ENCODE measurements at regions not wholly inside any gene's neighbourhood (a gene's known extent, or its start where the extent isn't known, plus 50 kb on each side); places are given as distances from the start of the nearest gene placed in this dataset.

GRCh38 chr1:234969011-234969441 is 159.6 kb downstream of the TOMM20 start (continued):
- TF ChIP-seq ZNF280B (CRISPR knock-in tag; IDR thresholded peaks at IDR 0.05) (no peak), ZNF263 (CRISPR knock-in tag; IDR thresholded peaks at IDR 0.05; ENCODE audit: borderline replicate concordance) (no peak), TFE3 (CRISPR knock-in tag; IDR thresholded peaks at IDR 0.05) (no peak), BCOR (IDR thresholded peaks at IDR 0.05) (no peak), ZNF586 (CRISPR knock-in tag; conservative IDR thresholded peaks at IDR 0.05) (no peak), HDAC6 (IDR thresholded peaks at IDR 0.05; ENCODE audit: low read depth, low read length) (no peak), HNRNPLL (IDR thresholded peaks at IDR 0.05; ENCODE audit: low read depth, low read length, poor library complexity, severe bottlenecking) (no peak), ASH1L (IDR thresholded peaks at IDR 0.05; ENCODE audit: borderline replicate concordance, low read depth, partially characterized antibody) (no peak), MED1 (CRISPR knock-in tag; IDR thresholded peaks at IDR 0.05; ENCODE audit: borderline replicate concordance) (no peak), ARID3B (CRISPR knock-in tag; IDR thresholded peaks at IDR 0.05; ENCODE audit: borderline replicate concordance) (no peak), PCBP2 (IDR thresholded peaks at IDR 0.05; ENCODE audit: low read depth, low read length, poor library complexity, severe bottlenecking) (no peak), ESRRB (CRISPR knock-in tag; IDR thresholded peaks at IDR 0.05; ENCODE audit: borderline replicate concordance) (no peak), ZNF318 (IDR thresholded peaks at IDR 0.05; ENCODE audit: borderline replicate concordance in 1 of 2, low read depth in 1 of 2) (no peak), CREBBP (IDR thresholded peaks at IDR 0.05; ENCODE audit: low read depth, low read length) (no peak), MXI1 (IDR thresholded peaks at IDR 0.05; ENCODE audit: low read depth, low read length) (no peak)

All from K562 (cell line).